GM12873 (cell line): ENCODE measurements at regions not wholly inside any gene's neighbourhood (a gene's known extent, or its start where the extent isn't known, plus 50 kb on each side); places are given as distances from the start of the nearest gene placed in this dataset.
A peak's percentile ranks its signal among the peaks of the same experiment; 100 is the strongest.

Experiments
- TF ChIP-seq, protein P1 (sequence below): IDR thresholded peaks from 2 replicates; pipeline ENCODE4 v1.5.1; 2012; ENCODE audit warnings: low read depth, mild to moderate bottlenecking, moderate library complexity, low read length, control low read depth; ENCODE audit not compliant: insufficient read depth; ENCODE audit errors: missing control alignments

GRCh38 chr1:199946305-199947155 lies 81.0 kb upstream of the NR5A2 start:
- TF ChIP-seq, protein P1, sequence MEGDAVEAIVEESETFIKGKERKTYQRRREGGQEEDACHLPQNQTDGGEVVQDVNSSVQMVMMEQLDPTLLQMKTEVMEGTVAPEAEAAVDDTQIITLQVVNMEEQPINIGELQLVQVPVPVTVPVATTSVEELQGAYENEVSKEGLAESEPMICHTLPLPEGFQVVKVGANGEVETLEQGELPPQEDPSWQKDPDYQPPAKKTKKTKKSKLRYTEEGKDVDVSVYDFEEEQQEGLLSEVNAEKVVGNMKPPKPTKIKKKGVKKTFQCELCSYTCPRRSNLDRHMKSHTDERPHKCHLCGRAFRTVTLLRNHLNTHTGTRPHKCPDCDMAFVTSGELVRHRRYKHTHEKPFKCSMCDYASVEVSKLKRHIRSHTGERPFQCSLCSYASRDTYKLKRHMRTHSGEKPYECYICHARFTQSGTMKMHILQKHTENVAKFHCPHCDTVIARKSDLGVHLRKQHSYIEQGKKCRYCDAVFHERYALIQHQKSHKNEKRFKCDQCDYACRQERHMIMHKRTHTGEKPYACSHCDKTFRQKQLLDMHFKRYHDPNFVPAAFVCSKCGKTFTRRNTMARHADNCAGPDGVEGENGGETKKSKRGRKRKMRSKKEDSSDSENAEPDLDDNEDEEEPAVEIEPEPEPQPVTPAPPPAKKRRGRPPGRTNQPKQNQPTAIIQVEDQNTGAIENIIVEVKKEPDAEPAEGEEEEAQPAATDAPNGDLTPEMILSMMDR: no peak

DNA sequence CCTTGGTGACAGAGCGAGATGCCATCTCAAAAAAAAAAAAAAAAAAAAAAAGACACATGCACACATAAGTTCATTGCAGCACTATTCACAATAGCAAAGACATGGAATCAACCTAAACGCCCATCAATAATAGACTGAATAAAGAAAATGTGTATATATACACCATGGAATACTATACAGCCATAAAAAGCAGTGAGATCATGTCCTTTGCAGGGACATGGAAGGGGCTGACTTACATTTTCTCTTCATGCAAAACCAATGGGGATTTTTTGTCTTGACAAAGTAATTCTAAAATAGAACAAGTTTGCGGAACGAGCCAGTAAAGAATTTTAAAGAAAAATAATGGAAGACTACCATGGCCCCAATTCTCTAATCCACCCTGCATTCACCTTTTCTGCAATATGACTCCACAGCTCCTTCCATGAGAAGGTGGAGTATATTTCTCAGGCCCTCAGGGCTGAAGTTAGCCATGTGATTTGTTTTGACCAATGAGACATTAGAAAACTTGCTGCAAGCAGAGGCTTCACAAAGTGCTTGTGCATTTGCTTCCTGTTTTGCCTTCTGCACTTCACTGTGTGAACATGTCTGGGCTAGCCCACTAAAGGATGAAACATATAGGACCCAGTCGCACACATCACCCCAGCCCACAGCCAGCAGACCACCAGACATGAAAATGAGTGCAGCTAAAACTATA lies 78.8 kb upstream of the NR5A2 start:
- TF ChIP-seq, protein P1: no peak

- TF ChIP-seq, protein P1: no peak
Measured at GRCh38 chr1:199953651-199954050, 73.9 kb upstream of the NR5A2 start.

DNA sequence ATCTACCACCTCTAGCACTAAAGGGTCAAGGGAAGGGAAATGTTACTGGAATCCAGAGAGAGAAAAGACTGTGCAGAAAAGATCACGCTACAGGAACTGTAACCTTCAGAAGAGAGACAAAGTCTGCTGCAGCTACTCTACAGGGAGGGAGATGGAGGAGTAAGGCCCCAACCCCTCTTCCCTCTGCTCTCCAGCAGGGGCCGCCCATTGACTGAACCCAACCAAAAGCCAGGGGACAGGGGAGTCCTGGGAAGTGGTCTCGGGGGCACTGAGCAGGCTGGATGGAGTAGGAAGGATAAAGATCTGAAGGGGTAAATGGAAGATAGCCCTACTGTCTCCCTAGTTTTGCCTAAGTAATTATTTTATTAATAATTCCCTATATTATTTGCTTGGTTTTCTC lies 72.8 kb upstream of the NR5A2 start:
- TF ChIP-seq, protein P1: peak; percentile 59

DNA sequence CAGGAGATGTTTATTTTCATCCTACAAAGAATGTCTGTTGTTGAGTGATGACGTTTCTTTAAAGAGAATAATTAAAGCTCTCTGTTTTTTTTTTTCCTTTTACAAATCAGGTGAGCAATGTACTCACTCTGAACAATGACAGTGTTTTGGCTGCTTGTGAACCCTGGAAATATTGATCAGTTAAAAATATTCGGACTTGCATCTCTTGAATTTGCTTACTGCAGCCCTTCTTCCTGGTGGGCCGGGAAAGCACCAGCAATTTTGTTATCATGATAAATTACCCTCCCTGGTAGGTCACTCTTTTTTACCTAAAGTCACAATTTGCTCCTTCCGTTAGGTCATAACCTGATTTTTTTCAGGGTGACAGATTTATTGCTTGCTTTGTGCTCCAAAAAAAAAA lies 72.3 kb upstream of the NR5A2 start:
- TF ChIP-seq, protein P1: no peak

- TF ChIP-seq, protein P1: no peak
Measured at GRCh38 chr1:199956005-199956404, 71.5 kb upstream of the NR5A2 start.

DNA sequence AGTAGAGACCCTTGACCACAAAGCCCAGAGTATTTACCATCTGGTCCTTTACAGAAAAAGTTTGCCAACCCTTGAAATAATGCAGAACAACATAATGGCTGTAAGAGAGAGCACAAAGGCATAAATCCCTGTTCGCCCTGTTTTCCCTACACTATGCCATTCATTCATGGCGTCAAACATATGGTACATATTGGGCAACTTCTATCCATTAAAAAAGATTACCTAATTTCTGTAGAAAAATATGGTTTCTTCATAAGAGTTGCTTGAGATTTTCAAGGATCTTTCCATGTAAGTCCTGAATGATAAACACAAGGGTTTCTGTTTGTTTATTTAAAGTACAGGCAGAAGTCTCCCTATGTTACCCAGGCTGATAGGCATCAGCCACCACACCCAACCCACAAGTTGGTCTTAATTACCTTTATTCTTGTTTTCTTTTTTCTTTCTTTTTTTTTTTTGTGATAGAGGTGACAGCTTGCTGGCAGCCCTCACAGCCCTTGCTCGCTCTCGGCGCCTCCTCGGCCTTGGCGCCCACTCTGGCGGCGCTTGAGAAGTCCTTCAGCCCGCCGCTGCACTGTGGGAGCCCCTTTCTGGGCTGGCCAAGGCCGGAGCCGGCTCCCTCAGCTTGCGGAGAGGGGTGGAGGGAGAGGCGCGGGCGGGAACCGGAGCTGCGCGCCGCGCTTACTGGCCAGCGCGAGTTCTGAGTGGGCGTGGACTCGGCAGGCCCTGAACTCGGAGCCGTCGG lies 68.3 kb upstream of the NR5A2 start:
- TF ChIP-seq, protein P1: no peak
